Hypothalamus (tissue), 51 donors: ENCODE measurements at regions not wholly inside any gene's neighbourhood (a gene's known extent, or its start where the extent isn't known, plus 50 kb on each side); places are given as distances from the start of the nearest gene placed in this dataset.

Experiments used
- DNase-seq, 51 donors: peaks; one replicate each; lab custom pipeline; 2025; lab: John Stamatoyannopoulos, UW

DNA sequence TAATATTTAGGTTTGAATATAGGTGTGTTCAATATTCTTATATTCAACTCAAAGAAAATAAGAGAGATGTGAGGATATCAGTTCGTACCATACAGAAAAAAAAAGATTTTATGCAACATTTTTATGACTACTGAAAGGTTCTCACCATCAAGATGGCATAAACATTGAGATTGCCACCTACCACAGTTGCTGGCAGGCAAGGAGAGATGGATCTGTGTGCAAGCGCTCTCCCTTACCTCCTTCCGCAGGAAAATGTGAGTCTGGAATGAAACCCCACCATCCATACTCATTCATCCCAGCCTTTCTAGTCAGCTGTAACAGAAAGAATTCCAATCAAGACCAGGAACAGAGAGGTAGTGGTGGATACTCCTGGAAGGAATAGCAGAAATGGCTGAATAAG, 376.9 kb downstream of the PPP3CA start:
- no peak for DNase-seq

GRCh38 chr4:100969925-100970324, 377.4 kb downstream of the PPP3CA start:
- no peak for DNase-seq

GRCh38 chr4:100968046-100968445, 379.3 kb downstream of the PPP3CA start:
- DNase-seq = no peak

GRCh38 chr4:100963627-100964026, 383.7 kb downstream of the PPP3CA start:
- DNase-seq = no peak

- DNase-seq = no peak
These were observed 384.6 kb downstream of the PPP3CA start for GRCh38 chr4:100962698-100963097.

GRCh38 chr4:100960232-100960631, 387.1 kb downstream of the PPP3CA start:
- DNase-seq = no peak

GRCh38 chr4:100954046-100954445, 393.3 kb downstream of the PPP3CA start:
- peak in 1 of 51 donors; percentile 26 for DNase-seq

- DNase-seq = no peak
These were observed 393.7 kb downstream of the PPP3CA start for GRCh38 chr4:100953616-100954015.

GRCh38 chr4:100952590-100952989, 394.7 kb downstream of the PPP3CA start:
- no peak for DNase-seq

GRCh38 chr4:100949350-100949935, 397.9 kb downstream of the PPP3CA start:
- no peak for DNase-seq

DNA sequence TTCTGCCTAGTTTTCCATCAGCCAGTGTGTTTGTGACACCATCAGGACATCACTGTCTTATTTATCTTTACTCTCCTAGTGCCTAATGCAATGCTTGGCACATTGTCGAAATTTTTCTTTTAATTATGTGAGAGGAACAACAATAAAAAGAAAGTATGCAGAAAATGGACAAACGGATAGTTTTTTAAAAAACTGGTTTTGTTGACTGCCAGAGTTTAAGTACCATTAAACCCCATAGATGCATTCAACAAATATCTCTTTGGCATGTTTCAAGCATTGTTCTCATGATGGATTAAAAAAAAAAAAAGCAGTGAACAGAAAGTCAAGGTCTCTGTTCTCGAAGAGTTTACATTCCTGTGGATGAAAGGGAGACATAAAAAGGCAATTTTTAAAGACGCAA, 398.4 kb downstream of the PPP3CA start:
- DNase-seq = no peak

DNA sequence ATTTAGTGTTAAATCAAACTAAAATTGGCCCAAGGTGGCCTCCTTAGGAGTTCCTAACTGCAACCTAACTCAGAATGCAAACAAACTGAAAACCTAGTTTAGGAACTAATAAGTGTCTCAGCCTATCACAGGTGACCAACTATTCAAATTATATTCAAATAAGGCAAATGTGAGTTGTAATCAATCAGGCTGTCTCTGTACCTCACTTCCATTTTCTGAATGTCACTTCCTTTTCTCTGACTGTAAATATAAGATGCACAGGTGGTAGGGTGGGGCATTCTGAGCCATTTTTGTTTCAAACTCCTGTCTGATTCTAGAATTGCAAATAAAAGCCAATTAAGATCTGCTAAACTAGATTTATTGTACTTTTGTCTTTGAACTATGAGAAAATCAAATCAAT, 401.5 kb downstream of the PPP3CA start:
- no peak for DNase-seq

- no peak for DNase-seq
These were observed 408.6 kb downstream of the PPP3CA start for GRCh38 chr4:100938698-100939097.

- no peak for DNase-seq
These were observed 410.5 kb downstream of the PPP3CA start for GRCh38 chr4:100936661-100937375.

DNA sequence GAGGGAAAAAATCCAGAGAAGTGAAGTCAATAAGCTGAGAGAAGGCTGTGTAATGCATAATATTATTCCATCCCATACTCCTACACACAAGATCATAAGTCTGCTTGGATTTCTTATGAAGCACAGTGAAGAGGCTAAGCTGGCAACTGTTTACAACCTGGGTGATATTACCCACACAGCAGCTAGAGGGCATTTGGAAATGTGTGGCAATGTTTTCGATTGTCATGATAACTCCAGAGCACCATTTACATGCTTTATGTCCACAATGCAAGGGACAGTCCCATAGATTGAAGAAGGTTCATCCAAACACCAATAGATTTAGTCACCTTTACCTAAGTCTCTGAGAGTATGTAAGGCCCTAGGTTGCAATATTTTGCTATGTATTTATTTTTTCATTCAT, 412.2 kb downstream of the PPP3CA start:
- no peak for DNase-seq

- DNase-seq = no peak
These were observed 413.7 kb downstream of the PPP3CA start for GRCh38 chr4:100933628-100934027.

DNA sequence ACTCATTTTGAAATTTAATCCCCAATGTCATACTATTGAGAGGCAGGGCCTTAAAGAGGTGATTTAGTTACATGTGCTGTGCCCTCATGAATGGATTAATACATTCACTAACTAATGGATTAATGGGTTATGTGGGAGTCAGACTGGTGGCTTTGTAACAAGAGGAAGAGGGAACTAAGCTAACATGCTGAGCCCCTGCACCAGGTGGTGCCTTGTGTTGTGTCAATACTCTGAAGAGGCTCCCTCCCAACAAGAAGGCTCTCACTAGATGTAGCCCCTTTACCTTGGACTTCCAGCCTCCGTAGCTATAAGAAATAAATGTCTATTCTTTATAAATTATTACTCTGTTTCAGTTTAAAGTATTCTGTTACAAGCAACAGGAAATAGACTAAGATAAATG, 411.9 kb upstream of the EMCN start:
- no peak for DNase-seq

DNA sequence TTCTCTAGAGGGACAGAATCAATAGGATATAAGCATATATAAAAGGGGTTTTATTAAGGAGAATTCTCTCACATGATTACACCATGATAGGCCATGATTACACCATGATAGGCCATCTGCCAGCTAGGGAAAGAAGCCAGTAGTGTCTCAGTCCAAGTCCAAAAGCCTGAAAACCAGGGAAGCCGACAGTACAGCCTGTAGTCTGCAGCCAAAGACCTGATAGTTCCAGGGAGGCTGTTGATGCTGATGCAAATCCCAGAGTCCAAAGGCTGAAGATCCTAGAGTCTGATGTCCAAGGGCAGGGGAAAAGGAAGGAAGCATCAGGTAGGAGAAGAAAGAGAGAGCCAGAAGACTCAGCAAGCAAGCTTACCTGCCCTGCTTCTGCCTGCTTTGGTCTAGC, 411.3 kb upstream of the EMCN start:
- no peak for DNase-seq

GRCh38 chr4:100926039-100926717, 408.4 kb upstream of the EMCN start:
- DNase-seq = no peak

DNA sequence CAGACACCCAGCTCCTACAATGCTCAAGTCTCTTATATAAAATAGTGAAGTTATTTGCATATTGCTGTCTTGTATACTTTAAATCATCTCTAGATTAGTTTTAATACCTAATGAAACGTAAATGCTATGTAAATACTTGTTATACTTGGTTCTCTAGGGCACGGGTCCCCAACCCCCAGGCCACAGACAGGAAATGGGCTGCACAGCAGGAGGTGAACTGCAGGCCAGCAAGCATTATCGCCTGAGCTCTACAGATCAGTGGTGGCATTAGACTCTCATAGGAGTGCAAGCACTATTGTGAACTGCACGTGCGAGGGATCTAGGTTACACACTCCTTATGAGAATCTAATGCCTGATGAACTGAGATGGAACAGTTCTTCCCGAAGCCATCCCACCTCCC, 395.9 kb upstream of the EMCN start:
- DNase-seq = no peak

- no peak for DNase-seq
These were observed 390.7 kb upstream of the EMCN start for GRCh38 chr4:100908540-100908939.
